ENCODE measurements at regions not wholly inside any gene's neighbourhood (a gene's known extent, or its start where the extent isn't known, plus 50 kb on each side); places are given as distances from the start of the nearest gene placed in this dataset.

- Histone ChIP-seq H3K27ac (ENCODE audit: low read length) (no peak overlapping the region), H3K36me3 (ENCODE audit: control insufficient read depth, insufficient read depth, low read length) (no peaks in the 10 kb centered on the region), H3K4me1 (ENCODE audit: control insufficient read depth, insufficient read depth, low read length) (no peaks in the 10 kb centered on the region), H3K27me3 (ENCODE audit: control insufficient read depth, insufficient read depth, low read length) (no peaks in the 10 kb centered on the region), H3K9me3 (ENCODE audit: control insufficient read depth, insufficient read depth, low read depth, low read length) (no peaks in the 10 kb centered on the region), H3K4me3 (ENCODE audit: low read depth in 2 of 2, low read length in 2 of 2) (no peak overlapping the region)
- TF ChIP-seq REST (IDR thresholded peaks at IDR 0.05; ENCODE audit: insufficient read depth in 1 of 2, low read depth in 2 of 2, low read length in 1 of 2): no peak
- no peak for TF ChIP-seq TCF7L2 (IDR thresholded peaks at IDR 0.05; ENCODE audit: low read depth, low read length)
- no peak for TF ChIP-seq CTCF (IDR thresholded peaks at IDR 0.05)
- TF ChIP-seq SIN3A (IDR thresholded peaks at IDR 0.05; ENCODE audit: borderline replicate concordance, insufficient read depth, low read depth, low read length): no peak
- TF ChIP-seq POLR2AphosphoS5 (IDR thresholded peaks at IDR 0.05; ENCODE audit: low read depth, low read length): no peak
- CTCF ChIA-PET: no interaction called here
- ATAC-seq (no peak), DNase-seq (ENCODE audit: low read depth, low spot score) (no peak)
- in situ Hi-C loops (cut with HindIII; ENCODE audit: low pct_unique_long_range_greater_than_20kb, low sequenced_read_pairs) (no loop called here), intact Hi-C loops (cut with micrococcal nuclease; ENCODE audit: unreplicated experiment) (no loop called here)
- BruUV-seq (replicated peaks): no TSS peak
- POLR2A ChIA-PET: no interaction called here
Measured at GRCh38 chr13:21987793-21988192, 316.9 kb downstream of the FGF9 start.

GRCh38 chr13:21988624-21989023 lies 317.8 kb downstream of the FGF9 start:
- DNase-seq (ENCODE audit: low read depth, low spot score) (no peak), ATAC-seq (no peak)
- ChIA-PET CTCF (no interaction called here), POLR2A (no interaction called here)
- Histone ChIP-seq H3K4me3 (ENCODE audit: low read depth in 2 of 2, low read length in 2 of 2) (no peak overlapping the region), H3K36me3 (ENCODE audit: control insufficient read depth, insufficient read depth, low read length) (no peaks in the 10 kb centered on the region), H3K9me3 (ENCODE audit: control insufficient read depth, insufficient read depth, low read depth, low read length) (no peaks in the 10 kb centered on the region), H3K4me1 (ENCODE audit: control insufficient read depth, insufficient read depth, low read length) (no peaks in the 10 kb centered on the region), H3K27ac (ENCODE audit: low read length) (no peak overlapping the region), H3K27me3 (ENCODE audit: control insufficient read depth, insufficient read depth, low read length) (no peaks in the 10 kb centered on the region)
- TF ChIP-seq TCF7L2 (IDR thresholded peaks at IDR 0.05; ENCODE audit: low read depth, low read length): no peak
- no peak for TF ChIP-seq SIN3A (IDR thresholded peaks at IDR 0.05; ENCODE audit: borderline replicate concordance, insufficient read depth, low read depth, low read length)
- TF ChIP-seq REST (IDR thresholded peaks at IDR 0.05; ENCODE audit: insufficient read depth in 1 of 2, low read depth in 2 of 2, low read length in 1 of 2): no peak
- no peak for TF ChIP-seq POLR2AphosphoS5 (IDR thresholded peaks at IDR 0.05; ENCODE audit: low read depth, low read length)
- TF ChIP-seq CTCF (IDR thresholded peaks at IDR 0.05): no peak
- intact Hi-C loops (cut with micrococcal nuclease; ENCODE audit: unreplicated experiment): no loop called here
- in situ Hi-C loops (cut with HindIII; ENCODE audit: low pct_unique_long_range_greater_than_20kb, low sequenced_read_pairs): no loop called here
- BruUV-seq (replicated peaks): no TSS peak
